GM19395 (cell line): ENCODE measurements at regions not wholly inside any gene's neighbourhood (a gene's known extent, or its start where the extent isn't known, plus 50 kb on each side); places are given as distances from the start of the nearest gene placed in this dataset.

ENCODE experiments used
- ATAC-seq: cut with Tn5 transposase; IDR thresholded peaks from one replicate; pipeline ENCODE4 v1.9.1; 2021; ENCODE audit warnings: mild to moderate bottlenecking, moderate library complexity; ENCODE audit not compliant: unreplicated experiment

GRCh38 chr22:46075764-46076531 lies 74.4 kb upstream of the PPARA start:
- no peak for ATAC-seq

- ATAC-seq, result no peak
Measured at GRCh38 chr22:46076651-46077339, 73.5 kb upstream of the PPARA start.

- no peak for ATAC-seq
Measured at GRCh38 chr22:46077669-46078099, 72.6 kb upstream of the PPARA start.

GRCh38 chr22:46078241-46079092 lies 71.9 kb upstream of the PPARA start:
- no peak for ATAC-seq

- ATAC-seq, result no peak
Measured at GRCh38 chr22:46079093-46079860, 71.0 kb upstream of the PPARA start.

GRCh38 chr22:46079861-46080821 lies 70.2 kb upstream of the PPARA start:
- ATAC-seq, result no peak

GRCh38 chr22:46081036-46081830 lies 69.1 kb upstream of the PPARA start:
- no peak for ATAC-seq

GRCh38 chr22:46081831-46082210 lies 68.5 kb upstream of the PPARA start:
- no peak for ATAC-seq

- no peak for ATAC-seq
Measured at GRCh38 chr22:46082633-46083032, 67.7 kb upstream of the PPARA start.

- ATAC-seq, result no peak
Measured at GRCh38 chr22:46083383-46084350, 66.7 kb upstream of the PPARA start.

- ATAC-seq, result no peak
Measured at GRCh38 chr22:46084376-46084775, 66.0 kb upstream of the PPARA start.

- no peak for ATAC-seq
Measured at GRCh38 chr22:46084943-46085827, 65.1 kb upstream of the PPARA start.

- no peak for ATAC-seq
Measured at GRCh38 chr22:46085828-46086576, 64.3 kb upstream of the PPARA start.

- ATAC-seq, result no peak
Measured at GRCh38 chr22:46086577-46087335, 63.6 kb upstream of the PPARA start.

GRCh38 chr22:46087336-46087690 lies 63.0 kb upstream of the PPARA start:
- no peak for ATAC-seq
